NCI-H1048 (cell line): ENCODE measurements at regions not wholly inside any gene's neighbourhood (a gene's known extent, or its start where the extent isn't known, plus 50 kb on each side); places are given as distances from the start of the nearest gene placed in this dataset.
A peak's percentile ranks its signal among the peaks of the same experiment; 100 is the strongest.

ENCODE experiments used
- DNase-seq: peaks from one replicate; lab custom pipeline; 2025; lab: John Stamatoyannopoulos, UW

DNA sequence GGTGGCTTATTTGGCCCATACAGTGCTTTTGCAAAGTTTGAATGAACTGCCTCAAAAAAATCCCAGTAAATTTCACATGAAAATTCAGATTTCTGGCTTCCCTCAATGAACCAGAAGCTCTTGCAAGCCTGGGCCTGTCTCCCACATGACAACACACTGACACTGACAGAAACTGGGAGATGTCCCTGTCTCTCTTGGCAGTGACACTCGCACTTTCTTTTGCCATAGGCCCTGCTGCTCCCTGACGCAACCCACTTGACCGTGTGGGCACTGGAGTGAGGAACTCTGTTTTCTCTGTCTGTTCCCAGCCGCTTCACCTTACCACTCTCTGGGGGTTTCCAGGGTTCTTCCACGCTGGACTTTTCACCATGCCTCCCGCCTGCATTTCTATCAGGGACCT is 524.5 kb downstream of the SHQ1 start:
- DNase-seq = no peak

DNA sequence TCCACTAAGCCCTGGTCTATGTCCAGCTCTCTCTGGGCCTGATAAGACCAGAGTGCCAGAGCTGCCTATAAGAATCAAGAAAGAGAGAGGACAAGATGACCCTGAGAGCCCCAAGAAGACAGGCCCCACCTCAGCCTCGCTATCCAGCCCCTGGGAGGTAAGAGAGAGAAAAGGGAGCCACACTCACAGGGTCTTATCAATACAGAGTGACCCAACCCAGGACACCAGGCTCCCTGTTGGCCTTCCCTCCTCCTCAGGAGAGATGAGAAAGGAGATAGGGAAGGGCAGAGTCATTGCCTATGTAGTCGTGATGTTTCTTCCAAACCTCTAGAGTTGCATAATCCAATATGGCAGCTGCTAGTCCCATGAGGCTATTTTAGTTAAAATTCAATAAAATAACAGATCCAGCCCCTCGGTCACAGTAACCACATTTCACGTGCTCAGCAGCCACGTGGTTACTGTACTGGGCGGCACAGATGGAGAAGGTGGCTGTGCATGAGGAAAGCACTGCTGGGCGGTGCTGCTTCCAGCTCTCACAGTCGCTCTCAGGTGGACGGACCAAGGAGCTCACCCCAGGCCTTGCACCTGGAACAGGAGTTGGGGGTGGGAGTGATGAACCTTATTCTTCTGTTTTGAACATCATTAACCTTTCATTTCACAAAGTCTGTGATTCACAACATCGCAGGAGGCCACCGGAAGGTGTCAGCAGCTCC is 525.8 kb downstream of the SHQ1 start:
- no peak for DNase-seq

DNA sequence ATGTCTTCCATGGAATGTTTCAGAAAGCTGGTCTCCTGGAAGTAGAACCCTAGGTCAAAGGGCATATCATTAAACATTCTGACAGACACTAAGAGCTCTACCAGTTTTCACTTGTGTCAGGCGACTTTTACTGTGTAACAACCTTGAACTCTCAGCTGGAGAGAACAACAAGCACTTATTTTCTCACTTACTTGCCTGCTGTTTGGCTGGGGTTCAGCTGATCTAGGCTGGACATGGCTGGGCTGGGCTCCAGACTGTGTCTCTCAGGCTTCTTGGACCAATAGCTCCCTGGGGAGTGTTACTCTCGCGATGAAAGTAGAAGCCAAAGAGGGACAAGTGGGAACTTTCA is 527.3 kb downstream of the SHQ1 start:
- no peak for DNase-seq

DNA sequence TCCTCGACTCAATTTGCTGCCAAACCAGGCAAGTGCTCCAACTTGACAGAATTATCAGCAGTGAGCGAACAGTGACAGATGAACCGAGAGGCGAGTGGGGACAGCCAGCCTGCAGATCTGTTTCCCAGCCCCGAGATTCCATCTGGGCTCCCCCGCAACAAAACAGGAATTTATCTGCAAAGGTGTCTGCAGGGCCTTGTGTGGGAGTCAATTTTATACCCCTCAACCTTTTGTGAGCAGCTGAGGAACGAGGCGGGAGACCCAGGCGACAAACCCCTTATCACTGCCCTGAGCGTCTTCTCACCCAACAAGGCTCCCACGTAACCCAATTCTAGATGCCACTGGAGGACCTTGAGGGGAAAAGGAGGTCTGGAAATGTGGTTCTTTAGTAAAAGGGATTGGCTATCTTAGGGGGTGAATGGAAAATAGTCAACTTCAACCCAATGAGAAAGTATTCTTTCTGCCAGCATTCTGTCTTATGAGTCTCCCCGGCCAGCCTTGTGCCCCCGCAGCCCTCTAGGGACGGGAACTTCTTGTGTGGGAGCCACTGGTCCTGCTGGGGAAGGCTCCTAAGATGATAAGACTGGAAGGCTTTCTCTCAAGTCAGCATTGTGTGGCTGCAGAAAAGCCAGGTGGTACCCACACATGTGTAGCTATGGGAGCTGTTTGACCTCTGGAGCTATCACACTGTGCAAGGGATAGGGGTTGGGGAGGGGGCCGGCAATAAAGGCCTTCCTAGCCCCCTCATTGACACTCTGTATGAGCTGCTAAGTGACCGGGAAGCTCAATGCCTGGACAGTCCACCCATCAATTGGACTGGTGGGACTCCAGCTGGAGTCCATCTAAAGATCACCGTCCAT is 527.9 kb downstream of the SHQ1 start:
- no peak for DNase-seq

DNA sequence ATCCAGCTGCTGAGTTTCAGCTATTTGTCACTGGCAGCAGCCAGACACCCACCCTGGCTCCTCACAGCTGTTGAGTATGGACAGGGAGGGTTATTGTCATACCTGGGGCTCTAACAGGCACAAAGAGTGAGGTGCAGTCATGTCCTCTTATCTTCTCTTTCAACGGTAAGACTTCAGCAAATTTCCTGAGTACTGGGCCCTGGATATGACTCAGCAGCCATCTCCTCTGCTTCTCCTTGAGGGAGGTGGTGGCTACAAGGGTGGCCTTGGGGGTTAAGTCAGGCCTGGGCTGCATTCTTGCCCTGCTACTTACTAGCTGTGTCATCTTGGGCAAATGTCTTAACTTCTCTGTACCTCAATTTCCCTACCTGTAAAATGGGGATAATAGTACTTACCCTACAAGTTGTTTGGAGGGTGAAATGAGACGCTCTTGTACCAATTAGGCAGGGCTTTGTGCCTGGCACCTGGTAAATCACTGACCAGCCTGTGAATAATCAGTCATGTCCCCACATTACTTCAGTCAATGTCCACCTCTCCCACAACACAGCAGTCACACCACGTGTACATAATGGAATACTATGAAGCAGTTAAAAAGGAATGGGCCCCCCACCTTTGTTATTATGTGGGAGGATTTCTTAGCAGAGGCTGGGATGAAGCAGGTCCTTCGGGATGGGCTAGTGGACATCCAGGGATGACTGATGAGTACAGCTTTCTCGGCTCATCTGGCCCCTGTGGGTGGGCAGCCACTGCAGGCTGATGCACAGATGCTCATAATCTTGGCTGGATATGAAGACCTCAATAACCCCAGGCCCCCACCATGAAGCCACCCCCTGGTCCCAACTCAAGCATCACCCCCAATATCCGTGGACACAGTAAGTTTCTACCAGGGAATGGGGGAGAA is 528.8 kb downstream of the SHQ1 start:
- DNase-seq = no peak

DNA sequence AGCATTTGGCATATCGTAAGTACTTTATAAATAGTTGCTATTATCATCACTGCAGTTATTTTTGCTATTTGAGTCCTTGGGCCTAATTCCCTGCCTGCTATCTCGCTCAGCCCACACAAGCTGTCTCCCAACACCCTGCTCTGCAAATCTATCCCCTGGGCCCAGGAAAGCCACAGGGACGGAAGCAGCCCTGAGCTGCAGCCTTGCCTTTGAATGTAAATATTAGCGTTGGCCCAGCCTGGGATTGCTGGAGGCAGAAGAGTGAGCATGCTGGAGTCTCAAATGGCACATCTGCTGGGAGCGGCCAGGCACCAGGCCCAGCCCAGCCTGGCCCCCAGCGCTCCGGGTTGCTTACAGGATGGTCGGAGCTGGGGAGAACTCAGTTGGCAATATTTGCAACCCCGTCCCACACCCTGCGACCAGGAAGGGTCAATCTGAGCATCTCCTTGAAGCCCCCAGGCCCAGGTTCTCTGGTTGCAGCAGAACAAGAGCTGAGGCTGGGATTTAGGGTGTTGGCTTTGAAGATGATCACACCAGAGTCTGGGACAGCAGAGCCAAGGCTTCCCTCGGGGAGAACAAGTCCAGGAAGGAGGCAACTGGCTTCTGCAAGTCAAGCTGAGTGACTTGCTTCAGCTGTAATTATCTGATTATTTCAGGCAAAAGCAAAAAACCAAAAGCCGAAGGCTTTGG is 529.6 kb downstream of the SHQ1 start:
- DNase-seq = no peak

DNA sequence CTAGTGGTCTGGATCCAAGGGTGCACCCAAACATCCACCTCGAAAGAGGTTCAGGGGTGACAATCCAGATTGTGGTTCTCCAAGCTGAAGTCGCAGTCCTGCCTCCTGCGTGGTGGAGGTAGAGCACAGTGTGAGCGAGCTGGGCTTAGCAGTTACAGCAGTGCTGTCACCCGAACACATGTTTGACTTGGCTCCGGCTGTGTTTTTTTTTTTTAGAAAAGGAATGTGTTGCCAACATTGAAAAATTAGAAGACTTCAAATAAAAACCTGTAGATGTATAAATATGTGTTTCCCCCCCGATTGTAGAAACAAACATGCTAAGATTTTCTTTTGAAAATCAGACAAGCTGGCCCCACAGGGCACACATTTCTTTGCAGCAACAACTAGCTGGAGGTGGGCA is 530.8 kb downstream of the SHQ1 start:
- DNase-seq = no peak

DNA sequence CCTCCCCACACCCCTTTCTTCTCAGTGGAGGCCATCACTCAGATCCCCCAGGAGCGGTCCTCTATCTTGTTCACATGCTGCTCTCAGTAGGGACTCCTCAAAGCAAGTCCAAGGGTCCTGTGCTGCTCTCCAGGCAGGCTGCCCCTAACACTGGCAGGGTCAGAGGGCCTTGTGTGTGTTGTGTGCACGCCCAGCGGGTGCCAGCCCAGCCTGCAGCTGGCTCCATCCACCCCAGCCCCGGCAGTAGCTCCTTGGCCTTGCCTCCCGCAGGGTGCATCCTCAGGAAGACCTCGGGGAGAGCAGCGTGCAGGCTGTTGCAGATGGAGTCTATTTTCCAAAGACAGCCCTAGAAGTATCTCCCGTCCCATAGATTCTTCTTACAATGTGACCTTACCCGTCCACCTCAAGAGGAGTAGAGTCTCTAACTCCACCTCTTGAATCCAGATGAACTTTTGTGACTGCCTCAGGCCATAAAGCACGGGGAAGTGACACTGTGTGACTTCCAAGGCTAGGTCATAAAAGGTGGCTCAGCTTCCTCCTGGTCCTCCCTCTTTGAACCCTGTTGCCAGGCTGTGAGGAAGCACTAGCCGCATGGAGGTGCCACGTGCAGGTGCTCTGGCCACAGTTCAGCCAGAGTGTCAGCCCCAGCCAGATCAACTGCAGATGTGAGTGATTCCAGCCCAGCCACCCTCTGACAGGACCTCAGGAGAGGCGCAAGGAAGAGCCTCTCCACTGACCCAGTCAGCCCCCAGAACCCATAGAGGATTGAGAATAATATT is 531.6 kb downstream of the SHQ1 start:
- DNase-seq = no peak

DNA sequence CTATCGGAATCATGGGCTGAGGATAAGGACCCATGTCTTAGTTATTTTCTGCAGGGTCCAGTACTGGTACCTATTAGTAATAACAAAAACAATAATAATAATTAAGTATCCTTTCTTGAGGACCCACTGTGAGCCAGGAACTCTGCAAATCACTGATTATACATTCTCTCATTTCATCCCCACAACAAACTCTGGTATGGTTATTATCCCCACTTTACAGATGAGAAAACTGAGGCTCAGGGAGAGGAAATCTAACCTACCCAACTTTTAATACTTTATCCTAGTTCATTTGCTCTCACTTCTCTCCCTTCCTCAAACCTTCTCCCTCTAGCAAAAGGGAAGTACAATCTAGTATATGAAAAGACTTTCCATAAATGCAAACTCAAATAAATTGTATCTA is 528.4 kb upstream of the PROK2 start:
- DNase-seq = no peak

DNA sequence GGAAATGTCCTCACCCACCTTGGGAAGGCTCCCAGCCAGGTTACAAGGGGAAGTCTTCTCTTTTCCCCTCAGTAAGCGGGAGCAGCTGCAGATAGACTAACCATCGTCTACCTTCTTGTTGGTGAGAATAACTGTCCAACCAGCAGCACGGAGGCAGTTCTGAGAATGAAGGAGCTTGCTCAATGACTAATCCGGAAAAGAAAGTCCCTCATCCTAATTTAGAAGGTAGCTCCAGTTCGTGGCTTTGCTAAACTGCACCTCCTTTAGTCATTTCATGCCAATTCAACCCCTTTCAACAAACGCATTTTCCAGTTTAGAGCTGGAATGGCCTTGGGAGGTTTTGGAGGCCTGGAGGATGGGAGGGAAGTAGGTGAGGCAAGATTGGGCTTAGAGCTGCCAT is 527.4 kb upstream of the PROK2 start:
- no peak for DNase-seq

DNA sequence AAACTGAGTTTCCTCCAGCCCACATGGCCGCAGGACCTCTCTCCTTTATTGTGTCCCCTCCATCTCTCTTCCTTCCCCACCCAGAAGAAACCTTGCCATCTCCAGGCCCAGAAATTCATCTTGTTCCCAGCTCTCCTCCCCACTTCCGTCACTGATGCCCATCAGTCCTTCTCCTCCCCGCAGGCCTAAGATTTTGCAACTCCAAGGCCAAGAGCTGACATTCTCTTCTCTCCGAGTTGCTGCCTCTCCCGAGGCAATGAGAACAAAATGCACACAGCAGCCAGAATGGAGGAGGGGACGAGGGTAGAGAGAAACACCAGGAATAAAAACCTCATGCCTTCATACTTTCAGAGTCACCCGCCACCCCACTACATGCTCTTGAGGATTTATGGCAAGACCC is 526.5 kb upstream of the PROK2 start:
- DNase-seq = no peak

DNA sequence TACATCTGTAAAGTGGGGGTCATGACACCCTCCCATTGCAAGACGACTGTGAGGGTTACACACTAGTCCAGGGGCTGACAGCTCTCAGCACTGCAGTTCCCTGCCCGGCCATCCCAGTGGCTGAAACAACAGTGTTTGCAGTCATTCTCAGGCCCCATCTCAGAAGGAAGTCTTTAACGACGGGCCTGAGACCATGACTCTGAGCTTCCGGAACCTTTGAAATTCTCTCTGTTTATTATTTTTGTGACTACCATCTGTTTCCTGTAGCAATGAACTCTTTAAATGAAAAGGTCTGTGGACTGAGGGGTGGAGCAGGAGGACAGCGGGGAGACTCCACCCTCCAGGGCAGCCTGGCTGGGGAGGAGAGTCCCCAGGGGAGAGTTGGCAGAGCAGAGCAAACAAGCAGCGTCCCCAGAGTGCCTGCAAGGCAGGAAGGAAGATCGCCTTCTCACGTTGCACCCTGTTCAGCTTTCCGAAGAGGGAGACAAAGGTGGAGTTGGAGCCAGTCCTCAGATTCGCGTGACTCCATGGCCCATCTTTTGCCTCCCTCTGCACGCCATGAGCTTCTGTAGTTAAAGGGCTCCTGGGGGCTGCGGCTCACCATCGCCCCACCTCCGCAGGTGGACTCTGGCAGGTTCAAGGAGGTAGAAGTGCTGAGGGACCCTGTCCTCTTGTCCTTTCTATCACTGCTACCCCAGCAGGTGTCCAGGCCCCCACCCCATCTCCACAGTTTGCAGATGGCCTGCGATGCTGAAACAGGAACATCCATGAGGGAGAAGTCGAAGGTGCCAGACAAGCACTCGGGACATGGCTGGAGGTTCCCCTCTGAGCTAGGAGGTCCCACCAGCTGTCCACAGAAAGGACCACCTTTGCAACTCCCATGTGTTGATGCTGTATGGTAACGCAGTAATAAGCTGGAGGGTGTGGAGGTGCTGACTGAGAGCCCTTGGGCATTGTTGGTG is 525.8 kb upstream of the PROK2 start:
- DNase-seq = no peak

DNA sequence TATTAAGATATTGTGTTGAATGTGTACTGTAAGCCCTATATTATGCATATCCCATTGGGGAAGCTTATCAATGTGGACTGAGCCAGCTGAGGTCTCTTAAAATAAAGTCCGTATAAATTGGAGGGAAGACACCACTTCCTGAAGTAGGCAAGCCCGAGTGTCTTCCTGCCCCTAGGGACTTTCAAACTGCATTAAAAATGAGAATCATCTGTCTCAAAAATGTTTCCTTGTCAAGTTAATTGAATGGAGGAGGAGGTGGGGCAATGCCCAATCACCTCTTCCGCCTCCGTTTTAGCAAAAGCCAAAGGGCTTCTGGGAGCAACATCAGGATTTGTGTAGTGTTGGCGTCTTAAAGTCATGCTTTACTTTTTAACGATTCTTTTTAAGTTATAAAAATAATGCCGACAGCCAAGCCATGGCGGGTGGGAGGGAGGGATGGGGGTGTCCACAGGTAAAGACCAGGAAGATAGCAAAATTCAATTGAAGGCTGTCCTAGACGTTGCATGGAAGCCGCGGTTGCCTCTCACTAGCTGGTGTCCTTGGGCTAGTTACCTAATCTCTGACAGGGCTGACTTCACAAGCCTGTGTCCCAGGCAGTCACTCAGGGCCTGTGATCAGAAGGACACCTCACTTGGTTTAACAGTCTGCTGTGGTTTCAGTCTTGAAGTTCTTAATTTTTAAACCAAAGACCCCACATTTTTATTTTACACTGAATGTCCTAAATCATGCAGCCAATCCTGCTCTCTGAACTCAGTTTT is 524.9 kb upstream of the PROK2 start:
- DNase-seq = no peak

DNA sequence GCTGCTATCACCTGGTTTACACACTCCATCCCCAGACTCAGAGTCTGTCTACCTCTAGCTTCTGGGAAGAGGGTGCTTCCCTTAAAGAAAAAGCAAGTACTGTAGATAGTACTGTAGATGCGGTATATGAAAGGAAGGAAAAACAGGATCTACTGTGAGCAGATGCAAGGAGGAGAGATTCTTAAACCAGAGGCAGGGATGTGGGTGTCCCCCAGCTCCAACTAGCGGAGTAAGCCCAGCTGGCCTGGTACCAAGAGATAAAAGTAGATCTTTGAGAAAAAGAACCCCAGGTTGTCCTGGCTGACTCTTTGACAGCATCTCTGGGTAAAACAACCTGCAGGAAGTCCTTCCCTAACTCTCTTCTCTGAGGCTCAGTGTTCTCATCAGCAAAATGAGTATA is 523.7 kb upstream of the PROK2 start:
- no peak for DNase-seq

DNA sequence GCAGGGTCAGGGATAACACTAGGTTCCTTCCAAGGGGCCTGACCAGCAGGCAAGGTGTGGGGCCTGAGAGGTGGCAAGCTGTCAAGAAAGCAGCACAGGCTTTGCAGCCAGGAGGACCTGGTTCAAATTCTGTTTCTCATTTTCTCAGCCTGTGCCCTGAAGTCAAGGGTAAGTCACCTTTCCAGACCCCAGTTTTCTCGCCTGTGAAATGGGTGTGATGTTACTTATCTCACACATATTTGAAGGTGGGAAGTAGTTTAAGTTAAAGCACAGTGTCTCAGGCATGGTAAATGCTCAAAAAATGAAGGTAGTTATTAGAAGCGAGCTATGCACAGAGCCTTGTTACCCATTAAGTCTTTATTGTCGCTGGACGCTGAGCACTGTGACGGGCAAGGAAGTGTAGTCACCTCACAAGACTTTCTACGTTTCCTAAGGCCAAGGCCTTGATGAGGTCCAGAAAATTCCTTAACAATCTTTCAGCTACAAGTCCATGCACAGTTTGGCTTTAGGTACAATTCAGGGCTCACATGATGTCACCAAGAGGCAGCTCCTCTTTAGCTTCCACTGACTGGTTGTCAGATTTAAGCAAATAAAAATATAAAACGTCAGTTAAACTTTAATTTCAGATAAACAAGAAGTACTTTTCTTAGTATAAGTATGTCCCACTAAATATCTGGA is 522.6 kb upstream of the PROK2 start:
- DNase-seq = no peak

DNA sequence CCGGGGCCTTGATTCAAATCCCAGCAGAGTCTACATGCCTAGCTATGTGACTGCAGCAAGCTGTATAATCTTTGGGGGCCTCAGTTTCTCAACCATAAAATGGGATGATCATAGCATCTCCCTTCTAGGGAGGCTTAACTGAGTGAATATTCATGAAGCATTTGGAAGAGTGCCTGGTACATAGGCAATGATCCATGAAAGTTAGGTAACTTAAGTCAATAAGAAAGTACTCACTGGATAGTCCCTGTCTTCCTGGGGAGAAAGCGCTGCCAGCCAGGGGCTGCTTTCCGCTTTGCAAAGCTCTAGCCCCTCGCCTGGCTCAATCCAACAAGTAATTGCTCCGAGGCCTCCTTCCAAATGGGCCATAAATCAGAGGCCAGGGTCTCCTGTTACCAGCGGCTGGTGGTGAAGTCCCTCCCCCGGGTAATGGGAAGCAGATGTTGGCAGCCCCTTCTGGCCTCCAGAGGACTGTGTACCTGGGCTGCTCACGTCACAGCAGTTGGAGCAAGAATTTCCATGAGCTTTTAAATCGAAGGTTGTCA is 521.9 kb upstream of the PROK2 start:
- peak; percentile 41 for DNase-seq

DNA sequence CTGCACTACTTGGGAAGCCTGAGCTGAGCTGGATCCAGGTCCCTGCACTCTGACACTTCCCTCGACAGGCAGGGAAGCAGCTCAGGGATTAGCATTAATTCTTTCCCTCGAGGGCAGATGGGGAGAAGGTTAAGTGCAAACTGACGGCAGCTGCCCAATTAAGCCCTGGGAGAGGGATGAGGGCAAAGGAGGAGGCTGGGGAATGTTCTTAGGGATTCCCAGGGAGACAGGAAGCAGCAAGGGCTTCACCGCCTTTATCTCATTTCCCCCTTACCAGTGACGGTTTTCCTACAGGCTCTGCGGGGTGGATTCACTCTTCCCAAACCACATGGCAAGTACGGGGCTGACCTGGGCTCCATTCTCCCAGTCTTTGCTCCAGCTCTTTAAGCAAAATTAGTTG is 519.0 kb upstream of the PROK2 start:
- DNase-seq = no peak

DNA sequence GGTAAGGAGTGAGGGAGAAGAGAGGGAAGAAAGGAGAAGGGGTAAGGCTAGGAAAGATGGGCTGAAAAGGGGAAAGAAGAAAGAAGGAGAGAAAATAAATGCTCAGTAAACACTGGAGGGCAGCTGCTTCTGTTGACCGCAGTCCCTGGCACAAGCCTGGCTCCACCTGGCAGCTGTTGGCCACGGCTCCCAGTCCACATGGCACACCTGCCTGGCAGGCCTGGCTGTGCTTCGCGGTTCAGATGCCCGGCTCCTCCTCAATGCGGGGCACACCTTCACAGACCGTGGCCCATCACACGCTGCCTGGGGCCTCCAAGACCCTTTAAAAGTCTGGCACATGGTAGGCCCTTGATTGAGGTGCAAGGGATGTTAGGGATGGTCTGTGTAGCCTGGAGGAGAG is 516.8 kb upstream of the PROK2 start:
- no peak for DNase-seq

DNA sequence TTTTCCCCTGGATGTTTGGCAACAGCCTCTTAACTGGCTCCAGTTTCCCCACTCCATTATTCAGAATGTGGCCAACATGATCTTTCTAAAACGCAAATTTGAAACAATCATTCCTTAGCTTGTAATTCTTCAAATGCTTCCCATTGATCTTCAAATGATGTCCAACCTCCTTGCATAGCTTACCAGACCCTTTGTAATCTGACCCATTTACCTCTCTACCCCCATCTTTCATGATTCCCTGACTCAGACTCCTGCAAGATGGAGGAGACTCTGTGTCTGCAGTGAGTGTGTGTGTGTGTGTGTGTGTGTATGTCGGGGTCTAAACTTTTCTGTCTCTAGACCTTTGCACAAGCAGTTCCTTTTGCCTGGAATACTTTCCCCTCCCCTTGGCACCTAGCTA is 515.7 kb upstream of the PROK2 start:
- DNase-seq = no peak
